Heart left ventricle (tissue), 13 donors: ENCODE measurements at regions not wholly inside any gene's neighbourhood (a gene's known extent, or its start where the extent isn't known, plus 50 kb on each side); places are given as distances from the start of the nearest gene placed in this dataset.

Experiments used
- CTCF ChIP-seq, 12 donors: fragments of 200-600 bp; sonication (generic) in 4 of 12; IDR thresholded peaks; one replicate each; pipeline versions ENCODE4 v1.5.0 to v1.8.0; 2018 to 2022; ENCODE audit warnings: antibody characterized with exemption in 12 of 12, mild to moderate bottlenecking in 5 of 12
- POLR2A ChIP-seq, 2 donors: fragments of 450-650 bp; IDR thresholded peaks; one replicate each; pipeline ENCODE4 v1.6.1; 2017; ENCODE audit warnings: antibody characterized with exemption in 2 of 2, mild to moderate bottlenecking in 2 of 2, moderate library complexity in 2 of 2
- donor health status: ischemic (EF 13 %, LVEDD 7.1; RV severe dilation, severe dysfunction).
- donor health status: DM: no; HTN: yes; CAD: no.
- donor health status: DM: no; HTN: no; CAD: no.
- donor health status: ischemic (EF 25% LVEDD 6.9; RV normal size, moderate dysfunction).
- donor health status: ischemic (EF 25% LVEDD 5.7; RV mildly dilated, moderate dysfunction).
- donor health status: ischemic (EF 35%, LVEDD 5.7; RV mildly dilated, moderate dysfunction).
- donor health status: nonischemic (EF 11% LVEDD 7.7; RV severe dilation, severe dysfunction).
- donor health status: DM: yes; HTN: yes; CAD: no.
- donor health status: PGD.
- donor health status: ischemic (EF 29% LVEDD 5.4; RV normal size, mild dysfunction).
- donor health status: nonischemic (EF 23%, LVEDD 6.1; RV moderate dilation, normal function).

- TF ChIP-seq CTCF (IDR thresholded peaks at IDR 0.05) (no peak), POLR2A (IDR thresholded peaks at IDR 0.05) (no peak)
Measured at GRCh38 chr18:2391470-2391869, 179.8 kb downstream of the METTL4 start.
